ENCODE measurements at regions not wholly inside any gene's neighbourhood (a gene's known extent, or its start where the extent isn't known, plus 50 kb on each side); places are given as distances from the start of the nearest gene placed in this dataset.
"Not testable (repeated sequence)": the region's sequence is repeated elsewhere in the genome, so short reads cannot be mapped to it uniquely, and the experiment has no call there.

- intact Hi-C loops (cut with DNase I); H3K27ac ChIP-seq; H3K36me3 ChIP-seq; H3K27me3 ChIP-seq; H3K4me1 ChIP-seq; DNase-seq; H3K4me3 ChIP-seq; ATAC-seq: not testable (repeated sequence)
- 61 to 75% methylated on average over 3 of the region's 3 CpGs for WGBS, 2 donors
- H3K9me3 ChIP-seq: peaks cover 0 to 76% (median 10%) of the 10 kb centered on the region in 11 donors
Observed at GRCh38 chr21:5251162-5251561, 5270.2 kb upstream of the TPTE start.

- 46 to 53% methylated on average over 1 of the region's 1 CpG for WGBS, 2 donors
- H3K4me1 ChIP-seq; H3K27me3 ChIP-seq; H3K4me3 ChIP-seq; ATAC-seq; intact Hi-C loops (cut with DNase I); H3K36me3 ChIP-seq; DNase-seq; H3K27ac ChIP-seq: not testable (repeated sequence)
- peaks cover 0 to 69% (median 5%) of the 10 kb centered on the region in 11 donors for H3K9me3 ChIP-seq
Observed at GRCh38 chr21:5251866-5252265, 5269.5 kb upstream of the TPTE start.

Data from heart right ventricle (tissue), 16 donors.